HG03565 (cell line): ENCODE measurements at regions not wholly inside any gene's neighbourhood (a gene's known extent, or its start where the extent isn't known, plus 50 kb on each side); places are given as distances from the start of the nearest gene placed in this dataset.

ENCODE experiments used
- ATAC-seq: cut with Tn5 transposase; IDR thresholded peaks from one replicate; pipeline ENCODE4 v1.9.1; 2021; ENCODE audit warnings: mild to moderate bottlenecking, moderate library complexity; ENCODE audit not compliant: unreplicated experiment

- no peak for ATAC-seq
These were observed 1194.3 kb upstream of the CDH8 start for GRCh38 chr16:63230421-63231040.

GRCh38 chr16:63228259-63228658, 1192.0 kb upstream of the CDH8 start:
- ATAC-seq, result no peak

- ATAC-seq, result no peak
These were observed 1187.6 kb upstream of the CDH8 start for GRCh38 chr16:63223851-63224250.

- no peak for ATAC-seq
These were observed 1180.6 kb upstream of the CDH8 start for GRCh38 chr16:63216696-63217423.

- ATAC-seq, result no peak
These were observed 1165.6 kb upstream of the CDH8 start for GRCh38 chr16:63201851-63202250.

GRCh38 chr16:63200940-63201339, 1164.7 kb upstream of the CDH8 start:
- ATAC-seq, result no peak

GRCh38 chr16:63195336-63195735, 1159.1 kb upstream of the CDH8 start:
- ATAC-seq, result no peak

GRCh38 chr16:63192980-63193379, 1156.7 kb upstream of the CDH8 start:
- ATAC-seq, result no peak

- no peak for ATAC-seq
These were observed 1152.0 kb upstream of the CDH8 start for GRCh38 chr16:63188086-63188771.

- no peak for ATAC-seq
These were observed 1151.4 kb upstream of the CDH8 start for GRCh38 chr16:63187638-63188037.

GRCh38 chr16:63185235-63185780, 1149.1 kb upstream of the CDH8 start:
- ATAC-seq, result no peak

- no peak for ATAC-seq
These were observed 1147.5 kb upstream of the CDH8 start for GRCh38 chr16:63183743-63184142.

GRCh38 chr16:63175313-63175712, 1139.1 kb upstream of the CDH8 start:
- ATAC-seq, result no peak

GRCh38 chr16:63174801-63175200, 1138.6 kb upstream of the CDH8 start:
- no peak for ATAC-seq

- no peak for ATAC-seq
These were observed 1135.3 kb upstream of the CDH8 start for GRCh38 chr16:63171545-63171944.

- no peak for ATAC-seq
These were observed 1132.9 kb upstream of the CDH8 start for GRCh38 chr16:63169100-63169499.

GRCh38 chr16:63157818-63158217, 1121.6 kb upstream of the CDH8 start:
- no peak for ATAC-seq

- no peak for ATAC-seq
These were observed 1110.0 kb upstream of the CDH8 start for GRCh38 chr16:63146251-63146650.

GRCh38 chr16:63145411-63145810, 1109.2 kb upstream of the CDH8 start:
- no peak for ATAC-seq

- no peak for ATAC-seq
These were observed 1098.8 kb upstream of the CDH8 start for GRCh38 chr16:63135069-63135468.

- ATAC-seq, result no peak
These were observed 1095.3 kb upstream of the CDH8 start for GRCh38 chr16:63131503-63131902.

GRCh38 chr16:63130942-63131341, 1094.7 kb upstream of the CDH8 start:
- ATAC-seq, result no peak
